OCI-LY1 (cell line): ENCODE measurements at regions not wholly inside any gene's neighbourhood (a gene's known extent, or its start where the extent isn't known, plus 50 kb on each side); places are given as distances from the start of the nearest gene placed in this dataset.

Experiments
- H2AFZ ChIP-seq: fragments of 200-600 bp; sonication (generic), shearing (Covaris generic); 2 replicates; pipeline ENCODE4 v1.6.0; 2014; ENCODE audit warnings: antibody characterized with exemption, mild to moderate bottlenecking, low read length
- H3F3A ChIP-seq: fragments of 200-600 bp; sonication (generic), shearing (Covaris generic); 2 replicates; pipeline ENCODE4 v1.6.0; 2014; ENCODE audit warnings: mild to moderate bottlenecking, antibody characterized with exemption, low read length, moderate library complexity; ENCODE audit not compliant: insufficient read depth
- H3K27ac ChIP-seq: fragments of 200-600 bp; sonication (generic); 2 replicates; pipeline ENCODE4 v1.5.1; 2014; ENCODE audit warnings: low read length, mixed run types, mild to moderate bottlenecking, low read depth; ENCODE audit not compliant: poor library complexity, severe bottlenecking
- H3K27me3 ChIP-seq: fragments of 200-600 bp; sonication (generic); 2 replicates; pipeline ENCODE4 v1.6.0; 2014; ENCODE audit warnings: antibody characterized with exemption, mild to moderate bottlenecking, low read length, moderate library complexity; ENCODE audit not compliant: insufficient read depth
- H3K36me3 ChIP-seq: fragments of 200-600 bp; sonication (generic); 2 replicates; pipeline ENCODE4 v1.6.1; 2014; ENCODE audit warnings: mild to moderate bottlenecking, antibody characterized with exemption, low read length, moderate library complexity, mixed read lengths; ENCODE audit not compliant: insufficient read depth
- H3K4me1 ChIP-seq: fragments of 200-600 bp; sonication (generic); 2 replicates; pipeline ENCODE4 v1.5.1; 2014; ENCODE audit warnings: mild to moderate bottlenecking, low read length, moderate library complexity; ENCODE audit not compliant: insufficient read depth, severe bottlenecking
- H3K4me2 ChIP-seq: fragments of 200-600 bp; sonication (generic), shearing (Covaris generic); 2 replicates; pipeline ENCODE4 v1.6.1; 2014; ENCODE audit warnings: low read length
- H3K4me3 ChIP-seq: fragments of 200-600 bp; sonication (generic); 2 replicates; pipeline ENCODE4 v1.5.1; 2014; ENCODE audit warnings: low read length, low read depth, mild to moderate bottlenecking, mixed read lengths; ENCODE audit not compliant: poor library complexity, severe bottlenecking
- H3K79me2 ChIP-seq: fragments of 200-600 bp; shearing (Covaris generic); 2 replicates; pipeline ENCODE4 v1.6.1; 2016; ENCODE audit warnings: mixed run types, low read length, mixed read lengths; ENCODE audit not compliant: insufficient read depth
- H3K9ac ChIP-seq: fragments of 200-600 bp; sonication (generic), shearing (Covaris generic); 2 replicates; pipeline ENCODE4 v1.6.1; 2014; ENCODE audit warnings: mild to moderate bottlenecking, low read length, mixed read lengths
- H3K9me2 ChIP-seq: fragments of 200-600 bp; sonication (generic), shearing (Covaris generic); 2 replicates; pipeline ENCODE4 v1.6.1; 2014; ENCODE audit warnings: low read depth, mild to moderate bottlenecking, low read length, mixed read lengths
- H3K9me3 ChIP-seq: fragments of 200-600 bp; shearing (Covaris generic); 2 replicates; pipeline ENCODE4 v1.6.1; 2014; ENCODE audit warnings: low read length, mixed read lengths
- H4K20me1 ChIP-seq: fragments of 200-600 bp; sonication (generic), shearing (Covaris generic); 2 replicates; pipeline ENCODE4 v1.6.0; 2016; ENCODE audit warnings: mild to moderate bottlenecking, low read length; ENCODE audit not compliant: insufficient read depth
- CTCF ChIP-seq: fragments of 200-600 bp; sonication (generic), shearing (Covaris generic); IDR thresholded peaks from 2 replicates; pipeline ENCODE4 v1.5.1; 2017; ENCODE audit warnings: mild to moderate bottlenecking, antibody characterized with exemption, low read length, moderate library complexity, mixed read lengths
- EZH2 ChIP-seq: fragments of 200-600 bp; sonication (generic), shearing (Covaris generic); IDR thresholded peaks from 2 replicates; pipeline ENCODE4 v1.8.0; 2017; ENCODE audit warnings: borderline replicate concordance, mixed run types, mild to moderate bottlenecking, antibody characterized with exemption, low read length, moderate library complexity, mixed read lengths

GRCh38 chr16:52280086-52280485, 266.9 kb downstream of the TOX3 start:
- no peak overlapping the region for H3K4me2 ChIP-seq
- no peak overlapping the region for H3K27ac ChIP-seq
- H3K9me2 ChIP-seq = no peaks in the 10 kb centered on the region
- no peaks in the 10 kb centered on the region for H3K4me1 ChIP-seq
- TF ChIP-seq CTCF (no peak), EZH2 (no peak)
- H3F3A ChIP-seq = no peaks in the 10 kb centered on the region
- H3K36me3 ChIP-seq = no peaks in the 10 kb centered on the region
- H4K20me1 ChIP-seq = no peaks in the 10 kb centered on the region
- no peak overlapping the region for H3K9ac ChIP-seq
- H2AFZ ChIP-seq = no peak overlapping the region
- no peaks in the 10 kb centered on the region for H3K9me3 ChIP-seq
- H3K4me3 ChIP-seq = no peak overlapping the region
- H3K27me3 ChIP-seq = no peaks in the 10 kb centered on the region
- H3K79me2 ChIP-seq = no peaks in the 10 kb centered on the region

DNA sequence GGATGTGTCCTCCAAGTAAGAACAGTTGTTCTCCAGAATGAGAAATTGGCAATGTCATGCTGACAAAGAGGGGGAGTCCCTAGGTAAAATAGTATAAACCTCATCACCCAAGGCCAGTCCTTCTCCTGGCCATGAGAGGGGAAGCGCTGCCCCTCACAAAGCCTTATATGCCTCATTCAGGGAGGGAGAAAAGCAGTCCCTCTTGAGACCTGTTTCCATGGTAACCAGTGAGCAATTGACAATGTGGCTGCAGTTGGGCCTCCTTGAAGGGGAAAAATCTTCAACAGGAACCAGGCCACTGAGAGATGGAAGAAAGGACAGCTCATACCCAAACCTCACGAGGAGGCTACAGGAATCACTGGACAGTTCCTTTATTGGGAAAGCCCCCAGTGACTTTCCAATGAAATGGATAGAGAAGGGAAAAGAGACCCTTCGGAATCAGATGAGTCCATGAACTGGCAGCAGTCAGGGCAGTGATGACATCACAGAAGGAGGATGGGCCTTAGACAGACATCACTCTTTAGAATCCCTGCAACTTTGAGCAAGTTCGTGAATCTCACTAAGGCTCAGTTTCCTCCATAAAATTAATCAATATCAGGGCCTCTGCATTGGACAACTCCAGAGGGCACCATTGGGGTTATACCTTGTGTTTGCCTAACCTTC, 275.7 kb downstream of the TOX3 start:
- Histone ChIP-seq H2AFZ (no peak overlapping the region), H3K9me2 (no peaks in the 10 kb centered on the region), H3K79me2 (no peaks in the 10 kb centered on the region), H3K4me3 (no peak overlapping the region), H3K4me2 (no peak overlapping the region), H4K20me1 (no peaks in the 10 kb centered on the region), H3K9ac (no peak overlapping the region), H3K27me3 (no peaks in the 10 kb centered on the region), H3K9me3 (no peaks in the 10 kb centered on the region), H3F3A (no peaks in the 10 kb centered on the region), H3K27ac (no peak overlapping the region), H3K36me3 (no peaks in the 10 kb centered on the region), H3K4me1 (no peaks in the 10 kb centered on the region)
- TF ChIP-seq CTCF (no peak), EZH2 (no peak)

GRCh38 chr16:52265446-52265861, 281.5 kb downstream of the TOX3 start:
- Histone ChIP-seq H3K36me3 (no peaks in the 10 kb centered on the region), H3K4me2 (no peak overlapping the region), H3K4me3 (no peak overlapping the region), H3K79me2 (no peaks in the 10 kb centered on the region), H3K27ac (no peak overlapping the region), H3K27me3 (no peaks in the 10 kb centered on the region), H2AFZ (no peak overlapping the region), H3K9me3 (no peaks in the 10 kb centered on the region), H3K9me2 (no peaks in the 10 kb centered on the region), H4K20me1 (no peaks in the 10 kb centered on the region), H3K9ac (no peak overlapping the region), H3K4me1 (no peaks in the 10 kb centered on the region), H3F3A (no peaks in the 10 kb centered on the region)
- no peak for TF ChIP-seq EZH2
- TF ChIP-seq CTCF = no peak
